Pancreas (tissue), 10 donors: ENCODE measurements at regions not wholly inside any gene's neighbourhood (a gene's known extent, or its start where the extent isn't known, plus 50 kb on each side); places are given as distances from the start of the nearest gene placed in this dataset.

ENCODE experiments used
- ATAC-seq, 4 donors: fragments of 200-7000 bp; cut with Tn5 transposase; one replicate each; pipeline versions ENCODE4 v1.8.0 to v1.9.1; 2020; ENCODE audit warnings: mild to moderate bottlenecking in 4 of 4, moderate library complexity in 4 of 4
- DNase-seq, 6 donors: peaks; one replicate each; pipeline ENCODE4 v3.0.0-alpha.2; 2020
- FAIRE-seq: peaks from 2 replicates; lab custom pipeline; 2012; peaks lifted over from hg19 to GRCh38; lab: Jason Lieb, UNC
- H3K27ac ChIP-seq, 4 donors: fragments of 200-600 bp; sonication (generic); 1 replicate in 3 of 4; 2 replicates in 1 of 4; pipeline versions ENCODE4 v1.5.0 to v1.8.0; 2020
- H3K27me3 ChIP-seq, 4 donors: fragments of 200-600 bp; one replicate each; pipeline ENCODE4 v1.8.0; 2021
- H3K36me3 ChIP-seq, 3 donors: fragments of 200-600 bp; sonication (generic) in 1 of 3; one replicate each; pipeline versions ENCODE4 v1.5.0 to v1.8.0; 2020 to 2021
- H3K4me1 ChIP-seq, 3 donors: fragments of 200-600 bp; one replicate each; pipeline ENCODE4 v1.8.0; 2021
- H3K4me3 ChIP-seq, 4 donors: fragments of 200-600 bp; sonication (generic) in 2 of 4; one replicate each; pipeline versions ENCODE4 v1.5.0 to v1.8.0; 2020 to 2021
- H3K9me3 ChIP-seq, 4 donors: fragments of 200-600 bp; one replicate each; pipeline ENCODE4 v1.8.0; 2021
- WGBS, 2 donors: extraction: QIAGEN DNeasy Blood & Tissue Kit; methylation state at CpG; one replicate each; pipeline ENCODE4 v1.1.7; 2013; 5-methylcytosine and 5-hydroxymethylcytosine counted together
- intact Hi-C, 3 donors: fragments of 100-400 bp; cut with DNase I; formaldehyde crosslinking; loops; one replicate each; pipeline versions ENCODE4 v1.11.1 to v1.14.2; 2022
- TF ChIP-seq, protein P1 (sequence below), 4 donors: fragments of 200-600 bp; sonication (generic) in 3 of 4; IDR thresholded peaks; one replicate each; pipeline versions ENCODE4 v1.5.0 to v1.8.0; 2021; ENCODE audit warnings: antibody characterized with exemption in 4 of 4
- donor health status: healthy with polysubstance abuse.
- donor health status: DM: no; HTN: no; CAD: no; lungs with moderate emphysema.
- donor health status: DM: no; HTN: no; CAD: no.
- donor health status: control.
- donor health status: control.
- donor health status: Bipolar disorder and iron deficiency.
- donor health status: DM: yes; HTN: yes; CAD: no.
- donor health status: DM: no; HTN: no; CAD: no.
- donor health status: DM: no; HTN: no; CAD: no.
- donor health status: DM: yes; HTN: yes; CAD: no.

DNA sequence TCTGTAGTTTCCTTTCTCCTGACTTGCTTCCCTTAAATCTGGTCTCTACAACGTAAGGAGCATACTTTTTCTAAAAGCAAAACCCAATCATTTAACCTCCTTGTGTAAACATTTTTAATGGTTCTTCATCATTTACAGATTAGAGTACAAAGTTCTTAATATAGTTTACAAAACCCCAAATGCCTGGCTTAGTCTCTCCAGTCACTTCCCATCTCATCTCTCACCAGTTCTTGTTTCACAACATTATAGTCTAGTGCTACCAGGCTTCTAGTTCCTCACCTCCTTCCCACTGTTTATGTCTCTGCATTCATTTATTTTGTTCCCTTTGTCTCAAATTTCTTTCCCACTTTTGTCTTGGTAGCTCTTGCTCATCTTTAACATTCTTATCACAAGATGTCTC is 168.4 kb downstream of the FASLG start:
- Histone ChIP-seq H3K27ac (no peak overlapping the region), H3K27me3 (no peaks in the 10 kb centered on the region), H3K4me1 (no peaks in the 10 kb centered on the region), H3K9me3 (no peaks in the 10 kb centered on the region), H3K36me3 (no peaks in the 10 kb centered on the region), H3K4me3 (no peak overlapping the region)
- intact Hi-C loops, result no loop called here
- FAIRE-seq (no peak), DNase-seq (no peak), ATAC-seq (no peak)
- 91 to 96% methylated on average over 1 of the region's 1 CpG for WGBS, 2 donors
- TF ChIP-seq, protein P1, sequence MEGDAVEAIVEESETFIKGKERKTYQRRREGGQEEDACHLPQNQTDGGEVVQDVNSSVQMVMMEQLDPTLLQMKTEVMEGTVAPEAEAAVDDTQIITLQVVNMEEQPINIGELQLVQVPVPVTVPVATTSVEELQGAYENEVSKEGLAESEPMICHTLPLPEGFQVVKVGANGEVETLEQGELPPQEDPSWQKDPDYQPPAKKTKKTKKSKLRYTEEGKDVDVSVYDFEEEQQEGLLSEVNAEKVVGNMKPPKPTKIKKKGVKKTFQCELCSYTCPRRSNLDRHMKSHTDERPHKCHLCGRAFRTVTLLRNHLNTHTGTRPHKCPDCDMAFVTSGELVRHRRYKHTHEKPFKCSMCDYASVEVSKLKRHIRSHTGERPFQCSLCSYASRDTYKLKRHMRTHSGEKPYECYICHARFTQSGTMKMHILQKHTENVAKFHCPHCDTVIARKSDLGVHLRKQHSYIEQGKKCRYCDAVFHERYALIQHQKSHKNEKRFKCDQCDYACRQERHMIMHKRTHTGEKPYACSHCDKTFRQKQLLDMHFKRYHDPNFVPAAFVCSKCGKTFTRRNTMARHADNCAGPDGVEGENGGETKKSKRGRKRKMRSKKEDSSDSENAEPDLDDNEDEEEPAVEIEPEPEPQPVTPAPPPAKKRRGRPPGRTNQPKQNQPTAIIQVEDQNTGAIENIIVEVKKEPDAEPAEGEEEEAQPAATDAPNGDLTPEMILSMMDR (IDR thresholded peaks at IDR 0.05), result no peak

DNA sequence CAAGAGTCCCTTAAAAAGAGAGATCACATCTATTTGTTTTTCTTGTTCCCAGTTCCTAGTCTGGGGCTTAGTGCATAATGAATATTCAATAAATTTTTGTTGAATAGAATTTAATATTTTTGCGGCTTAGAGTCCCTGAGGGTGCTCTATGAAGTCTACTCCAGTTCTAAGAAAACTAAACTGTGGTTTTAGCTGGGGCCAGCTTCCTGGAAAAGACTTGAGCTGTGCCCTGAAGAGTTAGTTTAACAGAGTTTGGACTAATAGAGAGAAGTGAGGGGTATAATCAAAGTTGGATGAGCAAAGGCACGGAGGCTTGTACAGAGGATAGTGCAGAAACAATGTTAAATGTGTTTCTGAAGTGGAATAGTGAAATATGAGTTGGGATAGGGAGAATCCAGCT is 168.9 kb downstream of the FASLG start:
- H3K4me1 ChIP-seq, result no peaks in the 10 kb centered on the region
- H3K36me3 ChIP-seq, result no peaks in the 10 kb centered on the region
- no peak overlapping the region for H3K4me3 ChIP-seq
- H3K27ac ChIP-seq, result no peak overlapping the region
- ATAC-seq (no peak), FAIRE-seq (no peak), DNase-seq (no peak)
- TF ChIP-seq, protein P1 (IDR thresholded peaks at IDR 0.05), result no peak
- intact Hi-C loops, result no loop called here
- no peaks in the 10 kb centered on the region for H3K27me3 ChIP-seq
- H3K9me3 ChIP-seq, result no peaks in the 10 kb centered on the region
- WGBS, 2 donors, result 88 to 95% methylated on average over 2 of the region's 2 CpGs

DNA sequence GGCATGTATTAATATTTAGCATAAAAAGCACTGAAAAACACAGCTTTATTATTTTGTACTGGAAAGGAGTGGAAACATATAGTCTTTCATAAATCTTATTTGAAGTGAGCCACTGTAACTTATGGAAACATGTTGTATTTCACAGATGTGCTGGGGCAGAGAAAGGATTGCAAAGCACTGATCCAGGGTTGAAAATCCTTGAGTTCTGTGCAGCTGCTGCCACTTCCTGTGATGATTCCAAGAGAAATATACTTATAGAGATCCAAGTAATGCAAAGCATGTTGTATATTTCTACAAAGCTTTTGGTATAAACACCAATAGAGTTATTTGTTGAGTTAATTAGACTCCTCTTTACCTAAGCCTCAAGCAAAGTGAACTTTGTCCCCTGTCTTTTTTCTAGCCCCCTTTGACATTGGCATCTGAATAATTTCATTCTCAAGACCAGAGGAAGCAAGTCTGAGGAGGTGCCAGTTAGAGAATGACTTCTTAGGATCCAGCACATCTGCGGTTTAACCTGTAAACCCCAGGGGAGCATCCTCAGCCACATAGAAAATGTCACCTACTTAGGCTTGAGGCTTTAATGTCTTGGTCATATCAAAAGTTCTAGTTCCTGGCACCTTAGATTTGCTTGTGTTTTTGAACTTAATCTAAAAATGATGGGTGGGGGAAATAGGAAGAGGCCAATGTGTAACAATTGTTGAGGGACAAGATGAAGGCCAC is 173.3 kb downstream of the FASLG start:
- H3K4me3 ChIP-seq, result no peak overlapping the region
- no peaks in the 10 kb centered on the region for H3K4me1 ChIP-seq
- TF ChIP-seq, protein P1 (IDR thresholded peaks at IDR 0.05), result no peak
- H3K27ac ChIP-seq, result no peak overlapping the region
- no peaks in the 10 kb centered on the region for H3K27me3 ChIP-seq
- no peaks in the 10 kb centered on the region for H3K36me3 ChIP-seq
- DNase-seq, result no peak
- intact Hi-C loops, result loop anchor here in 1 of 3 donors (5.0 kb wide), 1 partner anchor 365 kb away; no protein-coding TSS in a partner anchor
- FAIRE-seq, result no peak
- whole genome bisulfite sequencing, 2 donors, result 93 to 97% methylated on average over 1 of the region's 1 CpG
- H3K9me3 ChIP-seq, result no peaks in the 10 kb centered on the region
- no peak for ATAC-seq

DNA sequence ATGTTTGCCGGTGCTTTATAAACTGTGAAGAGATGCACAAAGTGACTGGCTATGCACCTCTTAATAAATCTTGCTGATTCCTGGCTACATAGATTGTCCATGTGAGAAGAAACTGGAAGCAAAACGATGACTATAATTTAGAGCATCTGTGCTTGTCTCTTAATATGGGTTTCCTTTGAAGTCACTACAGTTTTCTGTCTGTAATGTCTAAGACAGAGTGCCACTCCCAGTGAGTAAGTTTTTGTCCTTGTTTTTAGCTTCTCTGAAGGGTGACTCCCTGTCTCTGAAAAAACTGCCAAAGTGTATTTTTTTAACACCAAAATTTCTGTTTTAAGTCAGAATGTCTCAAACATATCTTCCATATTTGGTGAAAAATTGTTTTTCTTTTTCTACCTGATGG is 175.1 kb downstream of the FASLG start:
- no peaks in the 10 kb centered on the region for H3K36me3 ChIP-seq
- intact Hi-C loops, result loop anchor here in 1 of 3 donors (5.0 kb wide), 1 partner anchor 363 kb away; no protein-coding TSS in a partner anchor
- 80 to 82% methylated on average over 2 of the region's 2 CpGs for WGBS, 2 donors
- DNase-seq (no peak), ATAC-seq (no peak), FAIRE-seq (no peak)
- H3K9me3 ChIP-seq, result no peaks in the 10 kb centered on the region
- H3K27me3 ChIP-seq, result no peaks in the 10 kb centered on the region
- TF ChIP-seq, protein P1 (IDR thresholded peaks at IDR 0.05), result no peak
- no peak overlapping the region for H3K27ac ChIP-seq
- H3K4me1 ChIP-seq, result no peaks in the 10 kb centered on the region
- H3K4me3 ChIP-seq, result no peak overlapping the region

DNA sequence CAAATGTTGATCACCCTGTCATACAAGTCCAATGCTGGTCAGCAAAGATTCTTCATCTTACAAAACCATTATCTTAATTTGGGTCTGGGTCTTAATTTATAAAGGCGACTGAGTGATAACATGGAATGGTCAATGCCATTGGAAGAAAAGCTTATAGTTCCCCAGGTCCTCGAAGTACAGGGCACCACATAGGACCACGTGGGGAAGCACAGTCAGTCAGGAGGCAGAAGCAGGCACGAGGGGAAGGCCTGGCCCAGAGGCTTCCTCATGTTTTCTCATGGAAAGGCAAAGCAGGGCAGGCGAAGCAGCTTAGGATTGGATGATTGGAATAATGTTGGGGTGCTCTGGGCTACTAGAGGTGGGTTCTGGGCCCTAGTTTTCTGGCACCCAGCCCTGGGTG is 175.7 kb downstream of the FASLG start:
- FAIRE-seq (no peak), DNase-seq (no peak), ATAC-seq (no peak)
- Histone ChIP-seq H3K27ac (no peak overlapping the region), H3K4me1 (no peaks in the 10 kb centered on the region), H3K4me3 (no peak overlapping the region), H3K9me3 (no peaks in the 10 kb centered on the region), H3K27me3 (no peaks in the 10 kb centered on the region), H3K36me3 (no peaks in the 10 kb centered on the region)
- TF ChIP-seq, protein P1 (IDR thresholded peaks at IDR 0.05), result no peak
- 77 to 84% methylated on average over 5 of the region's 5 CpGs for WGBS, 2 donors
- intact Hi-C loops, result loop anchor here in 1 of 3 donors (5.0 kb wide), 1 partner anchor 363 kb away; no protein-coding TSS in a partner anchor
